BJ (cell line): ENCODE measurements at regions not wholly inside any gene's neighbourhood (a gene's known extent, or its start where the extent isn't known, plus 50 kb on each side); places are given as distances from the start of the nearest gene placed in this dataset.
"Not testable (repeated sequence)": the region's sequence is repeated elsewhere in the genome, so short reads cannot be mapped to it uniquely, and the experiment has no call there.

Experiments
- CTCF ChIA-PET: fragments of 350-600 bp; formaldehyde crosslinking; extraction: SDS; loops from one replicate; lab custom pipeline; 2021; ENCODE audit warnings: antibody characterized with exemption, inconsistent platforms; lab: Yijun Ruan, JAX
- POLR2A ChIA-PET: fragments of 300-600 bp; sonication (Branson Sonifier 250); formaldehyde crosslinking; extraction: SDS; loops from one replicate; lab custom pipeline; 2021; ENCODE audit warnings: antibody characterized with exemption; lab: Charles Lee
- DNase-seq: peaks from one replicate; pipeline ENCODE4 v3.0.0-alpha.2; 2011; ENCODE audit warnings: low read depth
- H3K27me3 ChIP-seq: 2 replicates; pipeline ENCODE4 v1.6.0; 2011; ENCODE audit warnings: low read length; ENCODE audit not compliant: control insufficient read depth, insufficient read depth
- H3K36me3 ChIP-seq: 2 replicates; pipeline ENCODE4 v1.5.1; 2011; ENCODE audit warnings: low read length; ENCODE audit not compliant: control insufficient read depth, insufficient read depth
- H3K4me3 ChIP-seq: 2 replicates; pipeline ENCODE4 v1.5.1; 2011; ENCODE audit warnings: low read depth, mild to moderate bottlenecking, control low read depth, low read length
- CTCF ChIP-seq: IDR thresholded peaks from 2 replicates; pipeline ENCODE4 v1.5.1; 2011; ENCODE audit warnings: low read depth, mild to moderate bottlenecking, control low read depth, inconsistent platforms, low read length, moderate library complexity; ENCODE audit not compliant: insufficient read depth

GRCh38 chr15:89023311-89023961, 64.8 kb upstream of the ABHD2 start:
- TF ChIP-seq CTCF = no peak
- Histone ChIP-seq H3K36me3 (no peaks in the 10 kb centered on the region), H3K4me3 (no peak overlapping the region), H3K27me3 (no peaks in the 10 kb centered on the region)
- ChIA-PET POLR2A (no interaction called here), CTCF (interaction anchor here (0.9 kb wide), 1 partner anchor 154 kb away, joined by 3 read pairs; no protein-coding TSS in a partner anchor)
- DNase-seq = no peak

- POLR2A ChIA-PET = interaction anchor here (0.6 kb wide), 1 partner anchor 42 kb away, joined by 7 read pairs; no protein-coding TSS in a partner anchor
- CTCF ChIA-PET = interaction anchor here (0.8 to 1.2 kb wide), 2 partner anchors 10 to 12 kb away, joined by 3 read pairs; no protein-coding TSS in a partner anchor
Observed at GRCh38 chr15:89024418-89024817, 63.8 kb upstream of the ABHD2 start.

DNA sequence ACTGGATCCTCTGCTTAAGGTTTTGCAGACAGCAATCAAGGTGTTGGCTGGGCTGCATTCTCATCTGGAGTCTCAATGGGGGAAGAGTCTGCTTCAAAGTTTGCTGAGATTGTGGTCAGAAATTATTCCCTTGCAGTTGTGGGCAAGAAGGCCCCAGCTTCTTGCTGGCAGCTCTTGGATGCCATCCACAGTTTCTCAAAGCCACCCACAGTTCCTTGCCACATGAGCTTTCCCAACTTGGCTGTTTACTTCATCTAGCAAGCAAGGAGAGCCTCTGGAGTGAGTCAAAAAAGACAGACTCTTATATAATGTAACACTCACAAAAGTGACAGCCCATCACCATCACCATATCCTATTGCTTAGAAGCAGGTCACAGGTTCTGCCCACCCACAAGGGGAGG, 62.1 kb upstream of the ABHD2 start:
- DNase-seq = no peak
- H3K4me3 ChIP-seq = no peak overlapping the region
- CTCF ChIA-PET = interaction anchor here (0.6 to 2.8 kb wide), 6 partner anchors 9 to 191 kb away, joined by 3 to 12 read pairs (median 4); no protein-coding TSS in a partner anchor
- POLR2A ChIA-PET = no interaction called here
- H3K27me3 ChIP-seq = no peaks in the 10 kb centered on the region
- no peak for TF ChIP-seq CTCF
- H3K36me3 ChIP-seq = no peaks in the 10 kb centered on the region

More at GRCh38 chr15:89024418-89024817, 63.8 kb upstream of the ABHD2 start:
- no peak for DNase-seq
- no peaks in the 10 kb centered on the region for H3K27me3 ChIP-seq
- no peak overlapping the region for H3K4me3 ChIP-seq
- no peaks in the 10 kb centered on the region for H3K36me3 ChIP-seq
- no peak for TF ChIP-seq CTCF

- DNase-seq = no peak
- TF ChIP-seq CTCF = no peak
- Histone ChIP-seq H3K27me3 (no peaks in the 10 kb centered on the region), H3K4me3 (no peak overlapping the region), H3K36me3 (no peaks in the 10 kb centered on the region)
- ChIA-PET POLR2A (no interaction called here), CTCF (interaction anchor here (0.8 to 2.8 kb wide), 2 partner anchors 10 to 150 kb away, joined by 3 to 12 read pairs; no protein-coding TSS in a partner anchor)
Observed at GRCh38 chr15:89028036-89028435, 60.2 kb upstream of the ABHD2 start.

- no peak for TF ChIP-seq CTCF
- ChIA-PET CTCF (interaction anchor here (1.3 to 2.7 kb wide), 3 partner anchors 12 to 148 kb away, joined by 4 to 9 read pairs (median 5); no protein-coding TSS in a partner anchor), POLR2A (no interaction called here)
- no peak overlapping the region for H3K4me3 ChIP-seq
- H3K27me3 ChIP-seq = no peaks in the 10 kb centered on the region
- no peaks in the 10 kb centered on the region for H3K36me3 ChIP-seq
- DNase-seq = no peak
Observed at GRCh38 chr15:89030311-89030710, 57.9 kb upstream of the ABHD2 start.

DNA sequence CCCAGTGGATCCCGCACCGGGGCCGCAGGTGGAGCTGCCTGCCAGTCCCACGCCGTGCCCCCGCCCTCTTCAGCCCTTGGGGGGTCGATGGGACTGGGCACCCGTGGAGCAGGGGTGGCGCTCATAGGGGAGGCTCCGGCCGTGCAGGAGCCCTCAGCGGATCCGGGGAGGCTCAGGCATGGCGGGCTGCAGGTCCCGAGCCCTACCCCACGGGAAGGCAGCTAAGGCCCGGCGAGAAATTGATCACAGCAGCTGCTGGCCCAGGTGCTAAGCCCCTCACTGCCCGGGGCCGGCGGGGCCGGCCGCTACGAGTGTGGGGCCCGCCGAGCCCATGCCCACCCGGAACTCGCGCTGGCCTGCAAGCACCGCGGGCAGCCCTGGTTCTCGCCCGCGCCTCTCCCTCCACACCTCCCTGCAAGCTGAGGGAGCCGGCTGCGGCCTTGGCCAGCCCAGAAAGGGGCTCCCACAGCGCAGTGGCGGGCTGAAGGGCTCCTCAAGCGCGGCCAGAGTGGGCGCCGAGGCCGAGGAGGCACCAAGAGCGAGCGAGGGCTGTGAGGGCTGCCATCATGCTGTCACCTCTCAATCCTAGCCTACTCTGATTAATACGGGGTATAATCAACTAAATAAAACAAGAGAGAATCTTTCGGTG, 56.5 kb upstream of the ABHD2 start:
- H3K27me3 ChIP-seq, DNase-seq, H3K4me3 ChIP-seq, POLR2A ChIA-PET, H3K36me3 ChIP-seq: not testable (repeated sequence)
- CTCF ChIA-PET = interaction anchor here (1.0 to 2.7 kb wide), 7 partner anchors 13 to 150 kb away, joined by 3 to 9 read pairs (median 3); no protein-coding TSS in a partner anchor
